ENCODE measurements at regions not wholly inside any gene's neighbourhood (a gene's known extent, or its start where the extent isn't known, plus 50 kb on each side); places are given as distances from the start of the nearest gene placed in this dataset.

GRCh38 chr11:128238521-128239265 is 348.7 kb downstream of the ETS1 start:
- no peak for TF ChIP-seq POLR2A (IDR thresholded peaks at IDR 0.05; ENCODE audit: low read depth, low read length)
- TF ChIP-seq POLR2AphosphoS5 (IDR thresholded peaks at IDR 0.05; ENCODE audit: low read depth, low read length), result no peak
- TF ChIP-seq TAF1 (IDR thresholded peaks at IDR 0.05; ENCODE audit: borderline replicate concordance, low read depth, low read length), result no peak
